ENCODE measurements at regions not wholly inside any gene's neighbourhood (a gene's known extent, or its start where the extent isn't known, plus 50 kb on each side); places are given as distances from the start of the nearest gene placed in this dataset.

- TF ChIP-seq NFIC (IDR thresholded peaks at IDR 0.05) = no peak
- TF ChIP-seq TAF1 (IDR thresholded peaks at IDR 0.05; ENCODE audit: low read depth) = no peak
- no peak for TF ChIP-seq EP300 (IDR thresholded peaks at IDR 0.05; ENCODE audit: borderline replicate concordance)
- no peak for TF ChIP-seq FOXM1 (IDR thresholded peaks at IDR 0.05; ENCODE audit: borderline replicate concordance, low read depth)
- TF ChIP-seq REST (IDR thresholded peaks at IDR 0.05; ENCODE audit: low read depth) = no peak
- TF ChIP-seq, protein P1, sequence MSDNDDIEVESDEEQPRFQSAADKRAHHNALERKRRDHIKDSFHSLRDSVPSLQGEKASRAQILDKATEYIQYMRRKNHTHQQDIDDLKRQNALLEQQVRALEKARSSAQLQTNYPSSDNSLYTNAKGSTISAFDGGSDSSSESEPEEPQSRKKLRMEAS (IDR thresholded peaks at IDR 0.05) = no peak
- TF ChIP-seq TCF12 (IDR thresholded peaks at IDR 0.05; ENCODE audit: low read depth) = no peak
- TF ChIP-seq CEBPB (IDR thresholded peaks at IDR 0.05) = no peak
- no peak for TF ChIP-seq CREB1 (IDR thresholded peaks at IDR 0.05; ENCODE audit: low read depth)
- TF ChIP-seq RAD21 (IDR thresholded peaks at IDR 0.05; ENCODE audit: low read depth) = no peak
Measured at GRCh38 chr1:59188413-59189213, 108.3 kb upstream of the FGGY start.

Data from Ishikawa (cell line).